Activated CD8-positive, alpha-beta memory T cell treated with anti-CD3 and anti-CD28 coated beads, Interleukin-2, amount 50 U/mL, for 48 hours (primary cell): ENCODE measurements at regions not wholly inside any gene's neighbourhood (a gene's known extent, or its start where the extent isn't known, plus 50 kb on each side); places are given as distances from the start of the nearest gene placed in this dataset.
"Not testable (repeated sequence)": the region's sequence is repeated elsewhere in the genome, so short reads cannot be mapped to it uniquely, and the experiment has no call there.

Source experiments
- DNase-seq: peaks from one replicate; pipeline ENCODE4 v3.0.0-alpha.2; 2020

DNA sequence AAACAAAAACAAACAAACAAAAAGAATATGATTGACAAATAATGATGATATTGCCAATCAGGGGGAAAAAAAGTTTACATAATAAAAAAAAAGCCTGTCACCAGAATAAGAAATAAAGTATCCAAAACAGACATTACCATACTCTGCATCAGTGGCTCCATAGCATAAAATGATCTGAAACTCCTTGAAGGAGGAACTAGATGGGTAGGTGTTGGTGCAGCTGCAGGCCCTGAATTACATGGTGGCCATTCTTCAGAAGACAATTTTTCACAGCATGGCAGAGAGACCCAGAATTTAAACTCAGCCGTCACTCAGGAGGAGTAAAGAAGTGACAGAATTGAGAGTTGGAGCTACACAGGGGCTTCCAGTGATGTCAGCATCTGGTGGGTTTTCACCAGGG is 60.2 kb downstream of the GLUL start:
- no peak for DNase-seq

DNA sequence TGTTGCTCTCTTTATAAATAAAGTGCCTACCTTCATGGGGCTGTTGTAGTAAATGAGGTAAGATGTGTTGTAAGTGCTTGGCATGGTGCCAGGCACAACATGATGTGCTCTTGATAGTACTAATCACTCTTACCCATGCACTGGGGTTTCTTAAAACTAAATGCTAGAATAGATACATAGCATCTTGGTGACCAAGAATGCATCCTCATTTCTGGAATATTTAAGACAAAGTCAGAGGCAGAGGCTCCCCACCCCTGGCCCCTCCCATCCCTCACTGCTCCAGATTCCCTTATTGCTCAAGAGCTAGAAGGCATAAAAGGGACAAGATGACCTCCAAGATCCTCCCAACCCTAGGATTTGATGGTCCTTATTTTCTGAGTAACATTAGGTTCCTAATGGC is 61.3 kb downstream of the GLUL start:
- DNase-seq = no peak

DNA sequence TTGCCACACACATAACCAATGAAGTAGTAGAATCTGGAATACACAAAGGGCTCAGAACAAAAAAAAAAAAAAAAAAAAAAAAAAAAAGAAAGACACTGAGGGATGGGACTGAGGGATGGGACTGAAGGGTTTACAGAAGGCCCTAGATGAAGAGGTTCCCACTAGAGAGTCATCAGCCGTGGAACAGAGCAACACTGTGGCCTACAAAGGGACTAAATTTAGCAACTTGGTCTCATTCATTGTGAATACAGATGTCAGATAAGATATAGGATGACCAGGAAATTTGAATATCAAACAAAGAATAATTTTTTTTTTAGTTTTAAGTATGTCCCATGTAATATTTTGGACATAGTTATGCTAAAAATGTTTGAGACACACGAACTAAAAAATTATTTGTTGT is 62.1 kb downstream of the GLUL start:
- DNase-seq = no peak

DNA sequence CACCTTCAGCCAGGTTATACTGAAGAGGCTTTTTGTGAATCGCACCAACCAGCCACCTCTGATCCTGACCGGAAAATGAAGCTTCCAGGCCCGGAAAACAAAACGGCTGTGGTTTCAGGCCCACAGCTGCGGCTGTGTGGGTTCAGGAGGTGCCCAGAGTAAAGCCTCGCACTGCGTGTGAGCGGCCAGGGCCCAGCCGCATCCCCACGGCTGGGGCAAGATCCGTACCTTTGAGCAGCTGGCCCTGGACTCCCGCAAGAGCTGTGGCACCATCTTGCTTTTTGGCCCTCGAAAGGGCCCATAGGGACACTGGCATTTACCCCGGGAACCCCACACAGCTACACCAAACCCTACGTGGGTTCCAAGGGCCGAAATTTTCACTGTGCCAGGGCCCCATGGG is 63.0 kb downstream of the GLUL start:
- no peak for DNase-seq

DNA sequence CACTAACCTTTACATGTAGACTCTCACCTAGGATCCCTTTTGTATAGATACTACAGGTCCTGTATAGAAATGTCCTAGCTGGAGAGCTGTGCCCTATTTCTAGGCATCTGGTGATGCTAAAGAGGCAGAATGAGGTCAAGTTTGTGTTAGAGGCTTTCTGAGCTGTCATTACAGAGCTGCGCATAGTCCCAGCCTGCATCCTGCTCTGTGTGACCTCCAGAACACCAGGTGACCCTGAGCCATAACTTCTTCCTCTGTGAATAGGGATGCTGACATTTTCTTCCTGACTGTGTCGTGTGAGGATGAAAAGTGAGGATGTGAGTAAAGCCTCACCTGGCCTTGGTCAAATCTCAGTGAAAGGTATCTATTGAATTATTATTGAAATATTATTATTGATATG is 66.3 kb downstream of the GLUL start:
- no peak for DNase-seq

DNA sequence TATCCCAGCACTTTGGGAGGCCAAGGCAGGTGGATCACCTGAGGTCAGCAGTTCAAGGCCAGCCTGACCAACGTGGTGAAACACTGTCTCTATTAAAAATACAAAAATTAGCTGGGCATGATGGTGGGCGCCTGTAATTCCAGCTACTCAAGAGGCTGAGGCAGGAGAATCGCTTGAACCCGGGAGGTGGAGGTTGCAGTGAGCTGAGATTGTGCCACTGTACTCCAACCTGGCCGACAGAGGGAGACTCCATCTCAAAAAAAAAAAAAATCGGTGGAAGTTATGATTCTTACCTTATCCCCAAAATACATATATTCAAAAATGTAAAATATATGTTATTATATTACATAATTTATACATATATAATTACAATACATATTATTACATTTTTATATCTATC is 70.1 kb downstream of the GLUL start:
- DNase-seq = not testable (repeated sequence)

DNA sequence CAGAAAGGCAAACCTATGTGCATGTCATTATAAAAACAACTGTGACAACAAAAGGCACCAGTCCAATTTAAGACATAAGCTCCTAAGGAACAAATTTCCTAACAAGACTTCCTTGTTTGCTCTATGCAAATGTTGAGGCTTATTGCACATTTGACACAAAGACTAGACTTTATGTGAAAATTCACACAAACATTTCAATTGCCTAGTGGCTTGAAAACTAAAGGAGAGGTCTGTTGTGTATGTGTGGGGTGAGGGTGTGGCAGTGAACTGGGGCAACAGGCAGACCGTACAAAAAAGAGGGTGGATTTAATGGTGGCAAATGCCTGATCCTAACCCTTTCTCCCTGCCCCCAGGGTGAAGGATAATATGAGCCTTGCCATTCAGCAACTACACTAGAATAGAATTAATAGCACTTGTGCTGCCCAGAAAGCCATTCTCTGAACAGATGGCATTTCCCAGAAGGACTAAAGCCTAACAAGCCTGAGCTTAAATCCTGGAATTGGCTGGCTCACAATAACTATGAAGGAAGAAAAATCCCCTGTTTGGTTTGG is 73.9 kb downstream of the GLUL start:
- DNase-seq = no peak

DNA sequence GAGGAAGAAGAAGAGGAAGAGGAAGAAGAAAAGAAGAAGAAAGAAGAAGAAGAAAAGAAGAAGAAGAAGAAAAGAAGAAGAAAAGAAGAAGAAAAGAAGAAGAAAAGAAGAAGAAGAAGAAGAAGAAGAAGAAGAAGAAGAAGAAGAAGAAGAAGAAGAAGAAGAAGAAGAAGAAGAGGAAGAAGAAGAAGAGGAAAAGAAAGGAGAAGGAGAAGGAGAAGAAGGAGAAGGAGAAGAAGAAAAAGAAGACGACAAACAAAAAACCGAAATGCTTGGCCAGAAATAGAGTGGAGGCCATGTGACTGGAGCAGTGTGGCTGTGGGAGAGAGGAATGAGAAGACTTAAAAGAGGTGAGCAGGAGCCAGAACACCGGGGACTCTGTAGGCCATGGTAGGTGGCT is 75.1 kb downstream of the GLUL start:
- not testable (repeated sequence) for DNase-seq

DNA sequence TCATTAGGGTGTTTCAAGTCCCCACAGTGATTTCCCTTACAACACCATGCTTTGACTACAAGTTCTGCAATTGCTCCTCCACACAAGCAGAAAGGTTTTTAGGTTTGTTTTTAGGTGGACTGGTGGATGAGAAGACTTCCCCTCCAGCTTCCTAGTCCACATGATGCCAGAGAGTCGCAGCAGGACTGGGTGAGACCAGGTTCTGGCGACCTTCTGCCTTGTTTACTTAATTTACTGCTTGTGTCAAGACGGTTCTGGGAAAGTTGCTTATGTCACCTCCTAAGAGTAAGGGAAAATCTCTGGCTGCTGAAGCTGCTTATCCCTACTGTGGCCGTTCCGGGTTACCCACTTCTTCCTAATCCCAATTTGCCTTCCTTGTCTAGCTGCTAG is 76.4 kb downstream of the GLUL start:
- DNase-seq = no peak

DNA sequence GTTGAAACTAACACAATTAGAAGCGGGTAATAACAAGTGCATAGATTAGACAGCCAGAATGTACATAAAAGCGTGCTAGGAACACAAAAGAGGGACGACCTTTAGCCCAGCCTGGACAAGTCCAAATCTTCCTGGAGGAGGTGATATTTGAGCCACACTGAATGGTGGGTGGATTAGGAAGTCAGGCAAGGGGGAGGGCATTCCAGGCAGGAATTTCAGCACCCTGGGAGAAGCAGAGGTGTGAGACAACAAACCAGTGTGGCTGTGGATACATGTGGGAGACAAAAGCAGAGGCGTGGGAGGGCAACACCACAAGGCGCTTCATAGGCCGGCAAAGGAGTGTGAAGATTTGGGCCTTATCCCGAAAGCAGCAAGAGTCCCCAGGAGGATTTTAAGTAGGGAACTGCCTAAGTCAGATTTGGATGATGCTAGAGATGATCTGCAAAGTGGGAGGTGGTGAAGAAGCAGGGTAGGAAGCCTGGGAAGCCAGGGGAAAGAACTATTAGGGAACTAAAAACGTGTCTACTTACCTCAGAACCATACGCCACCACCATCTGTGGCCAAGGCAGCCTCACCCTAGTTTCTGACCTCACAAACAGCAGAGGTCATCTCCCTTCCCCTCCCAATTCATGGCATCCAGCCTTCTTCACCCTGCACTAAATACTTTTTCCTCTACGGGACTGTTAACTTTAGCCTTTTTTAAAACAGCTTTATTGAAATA is 81.8 kb downstream of the GLUL start:
- DNase-seq = no peak

DNA sequence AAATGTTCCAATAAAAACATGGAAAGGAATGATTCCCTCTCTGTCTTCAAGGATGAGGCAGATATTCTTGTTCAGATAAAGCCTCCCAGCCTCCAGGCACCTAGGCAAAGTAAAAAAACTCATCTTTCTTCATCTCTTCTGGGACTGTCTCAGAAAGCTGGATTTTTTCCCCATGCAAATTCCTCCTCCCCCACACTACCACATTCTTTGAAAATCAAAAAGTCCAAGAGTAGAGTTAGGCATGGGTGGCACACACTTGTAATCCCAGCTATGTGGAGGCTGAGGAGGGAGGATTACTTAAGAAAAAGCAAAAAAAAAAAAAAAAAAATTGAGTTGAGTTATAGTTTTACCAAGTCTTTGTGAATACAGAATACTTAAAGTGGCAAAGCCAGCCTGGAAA is 82.8 kb downstream of the GLUL start:
- no peak for DNase-seq

DNA sequence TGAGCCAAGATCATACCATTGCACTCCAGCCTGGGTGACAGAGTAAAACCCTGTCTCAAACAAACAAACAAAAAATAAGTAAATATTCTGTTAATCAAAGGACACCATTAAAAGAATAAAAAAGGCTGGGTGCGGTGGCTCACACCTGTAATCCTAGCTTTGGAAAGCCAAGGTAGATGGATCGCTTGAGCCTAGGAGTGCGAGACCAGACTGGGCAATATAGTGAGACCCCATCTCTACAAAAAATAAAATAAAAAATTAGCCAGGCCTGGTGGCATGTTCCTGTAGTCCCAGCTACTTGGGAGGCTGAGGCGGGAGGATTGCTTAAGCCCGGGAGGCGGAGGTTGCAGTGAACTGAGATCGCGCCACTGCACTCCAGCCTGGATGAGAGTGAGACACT is 84.1 kb downstream of the GLUL start:
- not testable (repeated sequence) for DNase-seq

DNA sequence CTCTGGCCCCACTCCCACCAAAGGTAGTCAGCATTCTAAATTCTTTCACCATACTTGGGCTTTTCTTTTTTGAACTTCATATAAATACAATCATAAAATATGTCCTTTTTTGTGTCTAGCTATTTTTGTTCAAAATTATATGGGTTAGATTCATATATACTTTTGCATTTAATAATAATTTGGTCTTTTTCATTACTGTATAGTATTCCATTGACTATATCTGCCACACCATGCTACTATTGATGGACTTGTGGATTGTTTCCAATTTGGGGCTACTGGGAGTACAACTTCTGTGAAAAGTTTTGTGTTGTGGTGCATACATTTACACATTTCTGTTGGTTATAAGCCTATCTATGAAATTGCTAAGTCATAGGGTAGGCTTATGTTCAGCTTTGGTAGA is 85.7 kb downstream of the GLUL start:
- no peak for DNase-seq

DNA sequence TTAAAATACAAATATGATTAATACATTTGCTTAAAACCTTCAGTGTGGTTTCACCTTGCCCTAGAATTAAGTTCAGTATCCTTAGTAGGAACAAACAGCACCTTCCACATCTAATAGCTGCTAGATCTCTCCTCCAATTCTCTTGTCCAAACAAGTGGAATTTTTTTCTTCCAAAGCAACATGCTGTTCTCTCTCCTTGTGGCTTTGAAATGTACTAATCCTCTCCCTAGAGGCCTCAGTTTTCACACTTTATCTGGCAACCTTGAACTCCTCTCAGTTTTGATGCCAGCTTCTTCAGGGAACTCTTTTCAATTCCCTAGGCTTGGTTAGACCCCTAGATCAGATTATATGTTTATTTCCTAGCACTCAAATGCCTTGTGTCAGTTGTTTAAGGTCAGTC is 87.0 kb downstream of the GLUL start:
- DNase-seq = no peak

DNA sequence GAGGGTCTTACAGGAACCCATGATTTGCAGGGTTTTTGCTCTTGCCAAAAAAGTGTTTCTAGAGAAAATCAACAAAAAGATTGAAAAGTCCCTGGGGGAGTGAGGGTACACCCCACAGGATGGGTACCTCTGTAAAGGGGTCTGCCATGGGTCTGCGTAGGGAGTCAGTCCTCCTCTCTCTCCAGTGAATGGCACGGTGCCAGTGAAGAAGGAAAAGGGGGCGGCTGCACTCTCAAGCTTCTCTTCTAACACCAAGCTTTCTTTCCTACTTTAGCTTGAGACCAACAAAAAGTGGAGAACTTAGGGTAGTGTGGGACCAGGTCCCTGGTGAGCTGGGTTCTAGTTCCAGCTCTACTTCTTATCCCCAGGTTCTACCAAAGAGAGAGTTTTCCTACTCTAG is 87.4 kb downstream of the GLUL start:
- no peak for DNase-seq

DNA sequence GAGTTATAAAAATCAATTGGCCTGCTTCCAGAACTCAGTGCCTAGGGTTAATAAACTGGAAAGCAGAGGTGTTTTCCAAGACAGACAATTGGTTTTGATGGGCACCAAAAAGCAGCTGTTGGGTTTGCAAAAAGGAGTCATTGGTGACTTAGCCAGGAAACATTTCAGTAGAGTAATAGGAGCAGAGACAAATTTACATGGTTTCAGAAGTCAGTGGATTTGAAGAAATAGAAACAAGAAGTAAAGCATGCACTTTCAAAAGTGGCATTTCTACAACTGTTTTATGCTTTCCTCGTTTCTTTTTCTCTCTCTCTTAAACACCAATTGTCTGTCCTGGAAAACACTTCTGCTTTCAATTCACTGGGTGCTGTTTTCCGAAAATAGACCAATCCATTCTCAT is 87.8 kb downstream of the GLUL start:
- no peak for DNase-seq

DNA sequence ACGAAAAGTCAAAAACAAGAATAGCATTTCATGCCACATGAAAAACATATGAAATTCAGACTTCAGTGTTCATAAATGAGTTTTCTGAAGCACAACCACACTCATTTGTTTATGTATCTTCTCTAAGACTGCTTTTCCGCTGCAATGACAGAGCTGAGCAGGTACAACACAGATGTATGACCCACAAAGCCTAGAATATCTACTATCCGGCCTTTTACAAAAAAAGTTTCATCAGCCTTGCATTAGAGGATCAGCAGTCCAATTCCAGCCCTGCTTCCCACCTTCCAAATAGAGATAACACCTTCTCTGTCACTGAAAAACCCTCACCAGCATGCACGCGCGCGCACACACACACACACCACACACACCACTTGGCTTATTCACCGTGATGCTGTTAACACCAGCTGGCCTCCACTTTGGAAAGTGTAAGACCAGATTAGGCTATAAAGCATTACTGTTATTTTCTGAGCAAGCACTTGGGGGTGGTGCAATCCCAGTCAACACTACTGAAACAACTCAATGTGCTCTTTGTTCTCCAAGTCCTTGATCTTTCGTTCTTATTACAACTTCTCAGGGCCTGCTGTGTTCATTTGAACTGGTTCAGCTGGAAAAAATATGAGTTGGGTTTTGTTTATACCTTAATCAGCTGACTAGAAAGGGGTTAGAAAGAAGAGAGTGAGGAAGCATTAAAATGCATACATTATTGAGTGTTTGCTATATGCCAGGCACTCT is 90.0 kb downstream of the GLUL start:
- no peak for DNase-seq

DNA sequence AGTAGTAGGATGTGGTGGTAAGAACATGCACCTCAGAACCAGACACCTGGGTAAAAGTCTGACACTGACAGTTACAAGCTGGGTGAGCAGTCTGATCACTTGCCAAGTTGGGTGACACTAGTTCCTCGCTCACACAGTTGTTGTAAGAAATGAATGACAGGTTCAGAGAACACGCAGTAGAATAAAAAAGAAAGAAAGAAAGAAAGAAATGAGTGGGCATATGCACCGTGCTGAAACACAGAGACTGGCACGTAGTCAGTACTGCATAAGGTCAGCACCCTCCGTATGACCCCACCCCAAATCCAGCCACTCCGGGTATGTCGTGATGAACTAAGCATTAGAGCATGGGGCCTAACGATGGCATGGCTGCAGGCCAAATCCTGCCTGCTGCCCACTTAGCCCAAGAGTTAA is 90.6 kb downstream of the GLUL start:
- no peak for DNase-seq

DNA sequence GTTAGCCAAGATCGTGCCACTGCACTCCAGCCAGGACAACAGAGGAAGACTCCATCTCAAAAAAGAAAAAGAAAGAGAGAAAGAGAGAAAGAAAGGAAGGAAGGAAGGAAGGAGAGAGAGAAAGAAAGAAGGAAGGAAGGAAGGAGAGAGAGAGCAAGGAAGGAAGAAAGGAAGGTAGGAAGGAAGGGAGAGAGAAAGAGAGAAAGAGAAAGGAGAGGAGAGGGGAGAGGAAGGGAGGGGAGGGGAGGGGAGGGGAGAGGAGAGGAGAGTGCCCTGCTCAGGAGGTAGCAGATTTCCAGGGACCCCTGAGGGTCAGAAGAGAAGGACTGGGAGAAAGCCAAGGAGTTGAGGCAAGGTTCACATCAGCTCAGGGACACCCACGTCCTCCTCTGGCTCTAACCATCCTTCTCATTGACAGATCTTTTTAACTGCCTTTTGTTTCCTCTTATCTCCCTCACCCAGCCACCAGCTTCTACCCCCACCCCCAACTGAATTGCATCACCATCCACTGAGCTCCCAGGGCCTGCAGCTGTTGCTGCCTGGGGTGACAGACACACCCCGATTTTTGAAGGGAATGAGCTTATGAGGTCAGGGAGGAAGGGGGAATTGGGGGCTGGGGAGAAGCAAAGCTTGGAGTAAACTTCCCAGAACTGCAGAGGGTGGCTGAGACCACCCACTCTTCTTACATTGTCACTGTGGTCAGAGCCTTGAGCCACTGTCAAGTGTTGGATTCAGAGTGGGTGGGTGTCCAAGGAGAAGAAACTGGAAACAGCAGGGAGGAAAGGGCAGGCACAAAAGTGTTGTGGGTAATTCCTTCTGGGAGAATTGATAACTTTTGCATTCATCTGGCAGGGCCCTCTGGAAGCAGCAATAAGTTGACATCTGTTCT is 91.6 kb downstream of the GLUL start:
- DNase-seq = no peak

DNA sequence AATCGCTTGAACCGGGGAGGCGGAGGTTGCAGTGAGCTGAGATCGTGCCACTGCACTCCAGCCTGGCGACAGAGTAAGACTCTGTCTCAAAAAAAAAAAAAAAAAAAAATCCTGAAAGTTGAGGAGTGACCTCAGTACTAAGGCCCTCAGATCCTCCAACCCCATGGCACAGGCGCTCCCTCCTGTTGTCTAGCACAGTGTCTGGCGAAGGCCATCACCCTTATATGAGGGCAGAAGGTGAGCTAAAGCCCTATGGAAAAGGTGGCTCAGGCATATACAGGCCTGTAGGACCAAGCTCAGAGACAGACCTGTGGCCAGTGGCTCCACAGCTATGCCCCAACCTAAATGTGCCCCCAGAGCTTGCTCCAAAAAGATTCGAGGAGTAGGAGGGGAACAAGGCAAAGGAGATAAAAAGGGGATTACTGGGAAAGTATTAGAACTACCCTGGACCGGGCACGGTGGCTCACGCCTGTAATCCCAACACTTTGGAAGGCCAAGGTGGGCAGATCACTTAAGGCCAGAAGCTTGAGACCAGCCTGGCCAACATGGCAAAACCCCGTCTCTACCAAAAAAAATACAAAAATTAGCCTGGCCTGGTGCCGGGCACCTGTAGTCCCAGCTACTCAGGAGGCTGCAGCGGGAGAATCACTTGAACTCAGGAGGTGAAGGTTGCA is 92.4 kb downstream of the GLUL start:
- DNase-seq = not testable (repeated sequence)

DNA sequence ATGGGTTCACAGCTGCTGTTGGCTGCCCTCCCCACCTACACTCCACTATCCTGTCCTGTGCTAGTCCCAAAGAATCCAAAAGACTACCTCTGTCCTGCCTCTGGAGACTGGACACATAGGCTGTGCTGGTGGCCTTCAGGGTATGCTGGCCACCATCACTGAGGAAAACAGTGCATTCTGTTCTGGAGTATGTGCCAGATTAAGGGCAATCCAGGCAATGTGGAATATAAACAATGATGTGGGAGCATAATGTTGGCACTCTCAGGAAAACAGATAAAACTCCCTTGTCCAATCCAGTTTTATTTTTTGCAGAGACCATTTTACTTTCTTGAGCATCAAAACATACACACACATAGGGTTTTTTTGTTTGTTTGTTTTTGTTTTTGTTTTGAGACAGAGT is 94.3 kb downstream of the GLUL start:
- no peak for DNase-seq

DNA sequence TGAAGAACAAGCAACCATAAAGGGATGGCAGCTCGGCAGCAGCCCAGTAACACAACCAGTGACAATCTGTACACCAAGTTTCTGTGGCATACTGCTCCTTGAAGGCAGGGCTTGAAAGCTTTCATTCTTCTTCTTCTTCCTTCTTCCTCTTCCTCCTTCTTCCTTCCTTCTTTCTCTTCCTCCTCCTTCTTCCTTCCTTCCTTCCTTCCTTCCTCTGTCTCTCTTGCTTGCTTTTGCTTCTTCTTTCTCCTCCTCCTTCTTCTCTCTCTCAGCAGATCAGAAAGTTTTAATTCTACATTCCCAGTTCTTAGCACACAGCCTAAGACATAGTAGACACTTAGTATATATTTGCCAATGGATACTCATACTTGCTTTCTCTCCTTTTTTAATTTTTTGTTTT is 95.9 kb downstream of the GLUL start:
- no peak for DNase-seq

DNA sequence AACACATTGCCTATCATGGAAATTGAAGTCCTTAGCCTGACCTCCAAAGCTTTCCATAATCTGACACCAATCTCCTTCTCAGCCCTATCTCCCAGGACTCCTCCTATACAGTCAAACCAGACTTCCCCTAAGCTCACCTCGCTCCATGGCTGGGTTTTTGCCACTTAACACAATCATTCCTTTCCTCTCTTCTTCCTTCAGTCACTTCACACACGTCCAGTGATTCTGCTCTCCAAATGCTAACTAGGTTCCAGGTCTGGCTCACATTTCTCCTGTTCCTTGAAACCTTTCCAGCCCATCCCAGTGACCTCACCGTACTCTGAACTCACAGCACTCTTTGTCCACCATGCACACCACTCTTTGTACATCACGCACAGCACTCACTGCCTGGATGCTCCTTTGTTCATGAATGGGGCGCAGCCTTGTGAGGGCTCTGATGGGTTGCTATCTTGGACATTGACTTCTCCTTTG is 98.4 kb downstream of the GLUL start:
- no peak for DNase-seq
